Activated B cell treated with CpG ODN at 0.5 μM for 24 hours (primary cell): ENCODE measurements at regions not wholly inside any gene's neighbourhood (a gene's known extent, or its start where the extent isn't known, plus 50 kb on each side); places are given as distances from the start of the nearest gene placed in this dataset.

Source experiments
- ATAC-seq: fragments of 200-7000 bp; cut with Tn5 transposase; one replicate; pipeline ENCODE4 v1.10.0; 2021; ENCODE audit warnings: low read depth, mild to moderate bottlenecking, moderate library complexity
- CTCF ChIA-PET: fragments of 350-600 bp; sonication (Branson Sonifier 250); formaldehyde crosslinking; loops from one replicate; lab custom pipeline; 2021; ENCODE audit warnings: antibody characterized with exemption; lab: Charles Lee
- POLR2A ChIA-PET: fragments of 350-600 bp; sonication (Branson Sonifier 250); formaldehyde crosslinking; loops from one replicate; lab custom pipeline; 2021; ENCODE audit warnings: antibody characterized with exemption; lab: Charles Lee
- DNase-seq: peaks from one replicate; pipeline ENCODE4 v3.0.0; 2022
- H3K27ac Mint-ChIP-seq: one replicate; pipeline ENCODE4 v1.8.0; 2020; ENCODE audit warnings: mixed read lengths
- H3K27me3 Mint-ChIP-seq: one replicate; pipeline ENCODE4 v1.8.0; 2021; ENCODE audit warnings: mixed read lengths
- H3K36me3 Mint-ChIP-seq: one replicate; pipeline ENCODE4 v1.8.0; 2021; ENCODE audit warnings: low read depth, mixed read lengths
- H3K4me1 Mint-ChIP-seq: one replicate; pipeline ENCODE4 v1.8.0; 2021; ENCODE audit warnings: mixed read lengths
- H3K4me3 Mint-ChIP-seq: one replicate; pipeline ENCODE4 v1.8.0; 2020; ENCODE audit warnings: mild to moderate bottlenecking, mixed read lengths
- H3K9me3 Mint-ChIP-seq: one replicate; pipeline ENCODE4 v1.8.0; 2020; ENCODE audit warnings: mixed read lengths
- intact Hi-C: fragments of 100-400 bp; cut with micrococcal nuclease; formaldehyde crosslinking; loops from one replicate; pipeline ENCODE4 v1.15.1; 2024
- TF ChIP-seq, protein P1 (sequence below): fragments of 200-600 bp; IDR thresholded peaks from one replicate; pipeline ENCODE4 v1.8.0; 2022; ENCODE audit warnings: antibody characterized with exemption, mild to moderate bottlenecking

DNA sequence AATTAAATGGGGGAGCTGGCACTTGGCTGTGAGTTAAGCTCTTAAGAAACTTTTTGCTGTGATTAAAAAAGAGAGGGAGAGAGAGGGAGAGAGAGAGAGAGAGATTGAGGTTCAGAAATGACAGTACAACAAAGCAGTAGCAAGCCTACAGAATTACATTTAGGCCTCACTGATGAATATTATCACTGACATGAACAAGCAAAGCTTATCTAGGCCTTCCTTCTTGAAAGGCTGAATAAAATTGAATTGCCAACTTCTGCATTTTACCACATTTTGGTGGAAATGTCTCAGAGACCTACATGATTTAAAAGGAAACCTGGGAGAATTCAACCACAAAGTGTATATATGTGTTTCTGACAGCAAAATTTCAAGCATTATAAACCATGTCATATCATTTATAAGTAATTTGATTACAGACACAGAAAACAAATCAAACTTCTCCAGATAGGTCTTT is 530.8 kb downstream of the SOX2 start:
- Mint-ChIP-seq H3K4me1 (no peaks in the 10 kb centered on the region), H3K4me3 (no peak overlapping the region), H3K36me3 (no peaks in the 10 kb centered on the region), H3K9me3 (no peaks in the 10 kb centered on the region), H3K27me3 (no peaks in the 10 kb centered on the region), H3K27ac (no peak overlapping the region)
- no peak for ATAC-seq
- ChIA-PET POLR2A (no interaction called here), CTCF (no interaction called here)
- TF ChIP-seq, protein P1, sequence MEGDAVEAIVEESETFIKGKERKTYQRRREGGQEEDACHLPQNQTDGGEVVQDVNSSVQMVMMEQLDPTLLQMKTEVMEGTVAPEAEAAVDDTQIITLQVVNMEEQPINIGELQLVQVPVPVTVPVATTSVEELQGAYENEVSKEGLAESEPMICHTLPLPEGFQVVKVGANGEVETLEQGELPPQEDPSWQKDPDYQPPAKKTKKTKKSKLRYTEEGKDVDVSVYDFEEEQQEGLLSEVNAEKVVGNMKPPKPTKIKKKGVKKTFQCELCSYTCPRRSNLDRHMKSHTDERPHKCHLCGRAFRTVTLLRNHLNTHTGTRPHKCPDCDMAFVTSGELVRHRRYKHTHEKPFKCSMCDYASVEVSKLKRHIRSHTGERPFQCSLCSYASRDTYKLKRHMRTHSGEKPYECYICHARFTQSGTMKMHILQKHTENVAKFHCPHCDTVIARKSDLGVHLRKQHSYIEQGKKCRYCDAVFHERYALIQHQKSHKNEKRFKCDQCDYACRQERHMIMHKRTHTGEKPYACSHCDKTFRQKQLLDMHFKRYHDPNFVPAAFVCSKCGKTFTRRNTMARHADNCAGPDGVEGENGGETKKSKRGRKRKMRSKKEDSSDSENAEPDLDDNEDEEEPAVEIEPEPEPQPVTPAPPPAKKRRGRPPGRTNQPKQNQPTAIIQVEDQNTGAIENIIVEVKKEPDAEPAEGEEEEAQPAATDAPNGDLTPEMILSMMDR = no peak
- intact Hi-C loops = no loop called here
- DNase-seq = no peak

DNA sequence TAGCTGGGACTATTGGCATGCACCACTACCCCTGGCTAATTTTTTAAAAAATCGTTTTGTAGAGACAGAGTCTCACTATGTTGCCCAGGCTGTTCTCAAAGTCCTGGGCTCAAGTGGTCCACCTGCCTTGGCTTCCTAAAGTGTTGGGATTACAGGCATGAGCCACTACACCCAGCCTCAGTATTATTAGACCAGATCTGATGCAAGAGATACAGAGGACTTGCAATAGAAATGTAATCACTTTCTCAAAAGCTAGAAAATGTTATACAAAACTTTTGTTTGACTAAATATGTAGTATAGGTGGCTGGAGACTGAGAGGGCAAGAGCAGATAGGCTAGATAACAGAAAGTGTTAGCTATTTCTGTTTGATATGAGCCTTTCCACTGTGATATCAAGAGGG is 531.9 kb downstream of the SOX2 start:
- POLR2A ChIA-PET = no interaction called here
- Mint-ChIP-seq H3K9me3 (no peaks in the 10 kb centered on the region), H3K36me3 (no peaks in the 10 kb centered on the region), H3K4me3 (no peak overlapping the region), H3K27me3 (peaks cover 2% of the 10 kb centered on the region), H3K4me1 (no peaks in the 10 kb centered on the region), H3K27ac (no peak overlapping the region)
- DNase-seq = no peak
- CTCF ChIA-PET = no interaction called here
- intact Hi-C loops = no loop called here
- ATAC-seq = no peak
- TF ChIP-seq, protein P1 = no peak

DNA sequence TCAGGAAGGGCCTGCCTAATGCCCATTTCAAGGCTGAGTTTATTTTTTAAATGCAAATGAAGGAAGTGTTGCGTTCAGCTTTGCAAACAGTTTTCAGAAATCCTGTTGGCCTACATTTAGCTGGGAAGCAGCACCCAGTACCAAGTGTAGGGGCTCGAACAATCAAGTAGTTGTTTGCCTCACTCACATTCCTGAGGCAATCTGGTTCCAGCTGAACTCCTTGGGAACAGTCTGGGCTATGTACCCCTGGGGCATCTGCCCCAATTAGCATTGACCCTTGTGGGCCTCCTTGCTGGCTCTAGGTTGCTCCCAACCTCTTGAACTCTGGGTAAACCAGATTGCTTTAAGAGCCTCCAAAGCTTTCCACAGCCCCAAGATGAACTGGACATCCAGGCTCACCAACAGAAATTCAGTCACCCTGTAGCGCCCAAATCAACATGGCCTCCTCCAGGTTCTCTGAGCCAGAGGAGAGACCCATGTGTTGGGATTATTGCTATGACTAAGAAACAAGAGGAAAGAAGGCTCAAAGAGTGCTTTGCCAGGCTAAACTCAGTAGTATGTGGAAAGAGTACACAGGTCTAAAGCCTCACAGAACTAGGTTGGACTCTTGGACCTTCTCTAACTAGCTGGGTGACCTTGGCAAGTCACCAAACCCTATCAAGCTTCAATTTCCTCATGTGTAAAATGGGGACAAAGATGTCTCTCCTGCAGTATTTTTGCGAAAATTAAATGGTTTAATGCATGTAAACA is 532.7 kb downstream of the SOX2 start:
- Mint-ChIP-seq H3K36me3 (no peaks in the 10 kb centered on the region), H3K4me3 (no peak overlapping the region), H3K9me3 (no peaks in the 10 kb centered on the region), H3K4me1 (no peaks in the 10 kb centered on the region), H3K27ac (no peak overlapping the region), H3K27me3 (peaks cover 2% of the 10 kb centered on the region)
- DNase-seq (no peak), ATAC-seq (no peak)
- TF ChIP-seq, protein P1 = no peak
- ChIA-PET POLR2A (no interaction called here), CTCF (no interaction called here)
- intact Hi-C loops = no loop called here

DNA sequence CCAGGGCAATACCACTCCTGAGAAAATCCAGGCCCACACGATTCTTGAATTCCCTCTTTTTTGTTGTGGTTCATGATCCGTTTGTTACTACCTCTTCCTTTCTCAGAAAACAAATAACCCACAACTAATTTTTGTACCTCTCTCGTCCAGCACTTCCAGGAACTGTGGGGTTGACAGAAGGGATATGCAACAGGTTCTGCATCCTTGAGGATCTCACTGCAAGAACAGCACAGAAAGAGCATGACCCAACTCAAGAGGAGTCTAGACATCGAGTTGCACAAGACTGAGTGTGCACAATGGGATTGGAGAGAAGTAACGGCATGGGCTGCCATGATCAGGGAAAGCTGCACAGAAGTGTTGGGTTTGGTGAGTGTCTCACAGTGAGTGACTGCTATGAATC is 533.3 kb downstream of the SOX2 start:
- Mint-ChIP-seq H3K4me1 (no peaks in the 10 kb centered on the region), H3K36me3 (no peaks in the 10 kb centered on the region), H3K9me3 (no peaks in the 10 kb centered on the region), H3K27ac (no peak overlapping the region), H3K27me3 (peaks cover 2% of the 10 kb centered on the region), H3K4me3 (no peak overlapping the region)
- DNase-seq (no peak), ATAC-seq (no peak)
- TF ChIP-seq, protein P1 = no peak
- intact Hi-C loops = no loop called here
- POLR2A ChIA-PET = no interaction called here
- CTCF ChIA-PET = no interaction called here

DNA sequence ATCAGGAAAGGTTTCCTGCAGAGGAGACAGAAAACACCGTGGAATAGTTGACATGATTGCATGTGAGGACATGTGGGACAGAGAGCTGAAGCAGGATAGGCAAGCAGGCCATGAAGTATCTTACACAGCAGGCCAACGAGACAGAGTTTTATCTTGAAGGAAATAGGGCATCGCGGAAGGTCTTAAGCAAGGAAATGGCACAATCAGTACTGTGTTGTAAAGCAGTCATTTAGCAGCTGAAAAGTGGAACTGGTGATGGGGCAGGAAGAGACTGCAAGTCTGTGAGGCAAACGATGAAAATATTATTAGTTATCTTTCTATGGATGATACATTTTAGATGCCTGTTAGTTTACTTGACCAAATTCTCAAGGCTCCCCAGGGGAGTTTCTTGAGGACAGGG is 535.1 kb downstream of the SOX2 start:
- no peaks in the 10 kb centered on the region for H3K4me1 Mint-ChIP-seq
- no peak for DNase-seq
- H3K27me3 Mint-ChIP-seq = peaks cover 2% of the 10 kb centered on the region
- ATAC-seq = no peak
- H3K9me3 Mint-ChIP-seq = no peaks in the 10 kb centered on the region
- ChIA-PET CTCF (no interaction called here), POLR2A (no interaction called here)
- no peak overlapping the region for H3K4me3 Mint-ChIP-seq
- no peaks in the 10 kb centered on the region for H3K36me3 Mint-ChIP-seq
- TF ChIP-seq, protein P1 = no peak
- intact Hi-C loops = no loop called here
- no peak overlapping the region for H3K27ac Mint-ChIP-seq
